GM21526 (cell line): ENCODE measurements at regions not wholly inside any gene's neighbourhood (a gene's known extent, or its start where the extent isn't known, plus 50 kb on each side); places are given as distances from the start of the nearest gene placed in this dataset.
"Not testable (repeated sequence)": the region's sequence is repeated elsewhere in the genome, so short reads cannot be mapped to it uniquely, and the experiment has no call there.

ENCODE experiments used
- ATAC-seq: cut with Tn5 transposase; IDR thresholded peaks from one replicate; pipeline ENCODE4 v1.9.1; 2021; ENCODE audit warnings: moderate library complexity; ENCODE audit not compliant: unreplicated experiment, low FRiP score

GRCh38 chr5:117614408-117614807 is 1039.8 kb upstream of the SEMA6A start:
- no peak for ATAC-seq

- no peak for ATAC-seq
Observed at GRCh38 chr5:117604845-117605244, 1030.2 kb upstream of the SEMA6A start.

- ATAC-seq: not testable (repeated sequence)
Observed at GRCh38 chr5:117599811-117600210, 1025.2 kb upstream of the SEMA6A start.

GRCh38 chr5:117594166-117594565 is 1019.5 kb upstream of the SEMA6A start:
- no peak for ATAC-seq

GRCh38 chr5:117590944-117591343 is 1016.3 kb upstream of the SEMA6A start:
- ATAC-seq: peak; percentile 80

GRCh38 chr5:117588611-117589010 is 1014.0 kb upstream of the SEMA6A start:
- no peak for ATAC-seq

- ATAC-seq: no peak
Observed at GRCh38 chr5:117587111-117587510, 1012.5 kb upstream of the SEMA6A start.

GRCh38 chr5:117568622-117569021 is 994.0 kb upstream of the SEMA6A start:
- no peak for ATAC-seq

GRCh38 chr5:117568126-117568525 is 993.5 kb upstream of the SEMA6A start:
- ATAC-seq: no peak

- ATAC-seq: no peak
Observed at GRCh38 chr5:117562647-117563046, 988.0 kb upstream of the SEMA6A start.

GRCh38 chr5:117561531-117561930 is 986.9 kb upstream of the SEMA6A start:
- no peak for ATAC-seq

- no peak for ATAC-seq
Observed at GRCh38 chr5:117559005-117559844, 984.6 kb upstream of the SEMA6A start.

- ATAC-seq: no peak
Observed at GRCh38 chr5:117551236-117551635, 976.6 kb upstream of the SEMA6A start.

GRCh38 chr5:117547192-117547591 is 972.6 kb upstream of the SEMA6A start:
- ATAC-seq: no peak

- ATAC-seq: no peak
Observed at GRCh38 chr5:117539692-117540091, 965.1 kb upstream of the SEMA6A start.

- no peak for ATAC-seq
Observed at GRCh38 chr5:117533792-117534191, 959.2 kb upstream of the SEMA6A start.

- not testable (repeated sequence) for ATAC-seq
Observed at GRCh38 chr5:117533051-117533670, 958.5 kb upstream of the SEMA6A start.

- no peak for ATAC-seq
Observed at GRCh38 chr5:117519957-117520500, 945.4 kb upstream of the SEMA6A start.

- ATAC-seq: no peak
Observed at GRCh38 chr5:117504305-117504704, 929.7 kb upstream of the SEMA6A start.

GRCh38 chr5:117497601-117498000 is 923.0 kb upstream of the SEMA6A start:
- ATAC-seq: no peak

GRCh38 chr5:117496801-117497200 is 922.2 kb upstream of the SEMA6A start:
- no peak for ATAC-seq

- no peak for ATAC-seq
Observed at GRCh38 chr5:117494188-117494587, 919.6 kb upstream of the SEMA6A start.
